ENCODE measurements at regions not wholly inside any gene's neighbourhood (a gene's known extent, or its start where the extent isn't known, plus 50 kb on each side); places are given as distances from the start of the nearest gene placed in this dataset.

GRCh38 chr1:164223378-164223777 is 335.6 kb upstream of the PBX1 start:
- TF ChIP-seq CTCF (IDR thresholded peaks at IDR 0.05 in 2 of 3, conservative IDR thresholded peaks at IDR 0.05 in 1 of 3; ENCODE audit: control insufficient read depth in 2 of 3, extremely low read depth in 1 of 3, insufficient read depth in 1 of 3, low read depth in 3 of 3, low read length in 3 of 3) (no peak), POLR2AphosphoS5 (IDR thresholded peaks at IDR 0.05; ENCODE audit: low read length) (no peak), ELK1 (IDR thresholded peaks at IDR 0.05; ENCODE audit: low read depth, low read length) (no peak), NFYB (IDR thresholded peaks at IDR 0.05; ENCODE audit: insufficient read depth, low read depth, low read length) (no peak), ZNF217 (IDR thresholded peaks at IDR 0.05) (no peak)
